HepG2 (cell line): ENCODE measurements at regions not wholly inside any gene's neighbourhood (a gene's known extent, or its start where the extent isn't known, plus 50 kb on each side); places are given as distances from the start of the nearest gene placed in this dataset.

Experiments used
- ATF7-NPFF ChIP-seq: sonication (generic); formaldehyde crosslinking; IDR thresholded peaks from 2 replicates; pipeline ENCODE4 v1.8.1; 2023; ENCODE audit warnings: mild to moderate bottlenecking, low read depth, missing genetic modification reagents, moderate library complexity
- RAD21 ChIP-seq: fragments of 450-650 bp; formaldehyde crosslinking; IDR thresholded peaks from 2 replicates; pipeline ENCODE4 v1.5.0; 2020; ENCODE audit warnings: mild to moderate bottlenecking
- ZBTB20 ChIP-seq: sonication (generic); formaldehyde crosslinking; IDR thresholded peaks from 2 replicates; pipeline ENCODE4 v1.8.1; 2023; ENCODE audit warnings: missing genetic modification reagents, low read depth, mild to moderate bottlenecking, borderline replicate concordance
- ZNF143 ChIP-seq: sonication (generic); formaldehyde crosslinking; IDR thresholded peaks from 2 replicates; pipeline ENCODE4 v1.4.0; 2020; ENCODE audit warnings: missing genetic modification reagents
- ZNF780A ChIP-seq: sonication (generic); formaldehyde crosslinking; IDR thresholded peaks from 2 replicates; pipeline ENCODE4 v1.8.0; 2022; ENCODE audit warnings: mild to moderate bottlenecking, missing genetic modification reagents, moderate library complexity
- TF ChIP-seq, protein P1 (sequence below): sonication (generic); formaldehyde crosslinking; IDR thresholded peaks from 2 replicates; pipeline ENCODE4 v1.5.0; 2020; ENCODE audit warnings: mild to moderate bottlenecking, missing genetic modification reagents, moderate library complexity
- TF ChIP-seq, protein P2 (sequence below), 2 experiments: sonication (generic) in 1 of 2; formaldehyde crosslinking in 1 of 2; IDR thresholded peaks; 2 replicates each; pipeline versions ENCODE4 v1.5.1 to v1.6.1; 2011 to 2020; ENCODE audit warnings: borderline replicate concordance in 1 of 2, low read depth in 1 of 2, low read length in 1 of 2, mild to moderate bottlenecking in 1 of 2, missing genetic modification reagents in 1 of 2, moderate library complexity in 1 of 2

DNA sequence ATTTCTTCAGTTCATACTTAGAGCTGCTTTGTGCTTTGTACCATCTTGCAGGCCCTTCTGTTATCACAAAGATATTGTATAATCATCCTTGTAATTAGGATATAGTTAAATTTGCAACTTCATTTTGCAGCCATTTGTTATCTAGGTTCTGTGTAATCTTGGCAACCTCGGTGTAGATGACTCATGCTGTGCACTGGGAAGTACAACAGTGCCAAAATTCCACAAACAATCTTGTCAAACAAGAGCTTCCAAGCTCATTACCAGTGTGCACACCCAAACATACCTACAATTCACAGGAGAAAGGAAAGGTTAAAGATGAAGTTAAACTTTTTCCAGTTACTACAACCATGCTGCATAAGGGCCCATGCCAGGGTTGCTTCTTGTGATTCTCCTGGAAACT, 1231.8 kb downstream of the CDH11 start:
- TF ChIP-seq ZNF780A (no peak), ZNF143 (CRISPR knock-in tag) (no peak), ZBTB20 (CRISPR knock-in tag) (no peak), RAD21 (CRISPR knock-in tag) (no peak), ATF7-NPFF (CRISPR knock-in tag) (no peak)
- TF ChIP-seq, protein P1, sequence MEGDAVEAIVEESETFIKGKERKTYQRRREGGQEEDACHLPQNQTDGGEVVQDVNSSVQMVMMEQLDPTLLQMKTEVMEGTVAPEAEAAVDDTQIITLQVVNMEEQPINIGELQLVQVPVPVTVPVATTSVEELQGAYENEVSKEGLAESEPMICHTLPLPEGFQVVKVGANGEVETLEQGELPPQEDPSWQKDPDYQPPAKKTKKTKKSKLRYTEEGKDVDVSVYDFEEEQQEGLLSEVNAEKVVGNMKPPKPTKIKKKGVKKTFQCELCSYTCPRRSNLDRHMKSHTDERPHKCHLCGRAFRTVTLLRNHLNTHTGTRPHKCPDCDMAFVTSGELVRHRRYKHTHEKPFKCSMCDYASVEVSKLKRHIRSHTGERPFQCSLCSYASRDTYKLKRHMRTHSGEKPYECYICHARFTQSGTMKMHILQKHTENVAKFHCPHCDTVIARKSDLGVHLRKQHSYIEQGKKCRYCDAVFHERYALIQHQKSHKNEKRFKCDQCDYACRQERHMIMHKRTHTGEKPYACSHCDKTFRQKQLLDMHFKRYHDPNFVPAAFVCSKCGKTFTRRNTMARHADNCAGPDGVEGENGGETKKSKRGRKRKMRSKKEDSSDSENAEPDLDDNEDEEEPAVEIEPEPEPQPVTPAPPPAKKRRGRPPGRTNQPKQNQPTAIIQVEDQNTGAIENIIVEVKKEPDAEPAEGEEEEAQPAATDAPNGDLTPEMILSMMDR (CRISPR knock-in tag) = no peak
- TF ChIP-seq, protein P2, sequence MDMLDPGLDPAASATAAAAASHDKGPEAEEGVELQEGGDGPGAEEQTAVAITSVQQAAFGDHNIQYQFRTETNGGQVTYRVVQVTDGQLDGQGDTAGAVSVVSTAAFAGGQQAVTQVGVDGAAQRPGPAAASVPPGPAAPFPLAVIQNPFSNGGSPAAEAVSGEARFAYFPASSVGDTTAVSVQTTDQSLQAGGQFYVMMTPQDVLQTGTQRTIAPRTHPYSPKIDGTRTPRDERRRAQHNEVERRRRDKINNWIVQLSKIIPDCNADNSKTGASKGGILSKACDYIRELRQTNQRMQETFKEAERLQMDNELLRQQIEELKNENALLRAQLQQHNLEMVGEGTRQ (IDR thresholded peaks at IDR 0.05; ENCODE audit: low read depth, low read length) = no peak
- TF ChIP-seq, protein P2 (CRISPR knock-in tag; IDR thresholded peaks at IDR 0.05; ENCODE audit: borderline replicate concordance) = no peak
